GM21723 (cell line): ENCODE measurements at regions not wholly inside any gene's neighbourhood (a gene's known extent, or its start where the extent isn't known, plus 50 kb on each side); places are given as distances from the start of the nearest gene placed in this dataset.

Source experiments
- ATAC-seq: cut with Tn5 transposase; IDR thresholded peaks from one replicate; pipeline ENCODE4 v1.9.1; 2021; ENCODE audit warnings: mild to moderate bottlenecking, moderate library complexity; ENCODE audit not compliant: unreplicated experiment

DNA sequence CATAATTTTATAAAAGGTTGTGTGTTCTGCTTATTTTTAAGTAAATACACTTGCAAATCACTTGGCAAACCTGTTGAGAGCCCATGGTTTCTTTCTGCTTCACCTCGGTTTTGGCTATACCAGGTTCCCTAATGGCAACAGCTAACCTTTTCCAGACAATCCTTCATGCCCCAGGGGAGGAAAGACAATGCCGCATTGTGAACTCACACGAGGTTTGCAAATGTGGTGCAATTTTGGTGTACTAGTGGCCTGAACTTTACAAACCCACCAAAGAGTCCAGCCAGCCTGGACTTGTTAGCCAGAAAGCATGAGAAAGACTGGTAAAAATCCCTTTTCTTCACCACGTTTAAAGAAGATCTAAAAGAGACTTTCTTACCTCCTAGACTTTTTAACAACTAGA, 84.8 kb upstream of the SOX4 start:
- ATAC-seq, result no peak

DNA sequence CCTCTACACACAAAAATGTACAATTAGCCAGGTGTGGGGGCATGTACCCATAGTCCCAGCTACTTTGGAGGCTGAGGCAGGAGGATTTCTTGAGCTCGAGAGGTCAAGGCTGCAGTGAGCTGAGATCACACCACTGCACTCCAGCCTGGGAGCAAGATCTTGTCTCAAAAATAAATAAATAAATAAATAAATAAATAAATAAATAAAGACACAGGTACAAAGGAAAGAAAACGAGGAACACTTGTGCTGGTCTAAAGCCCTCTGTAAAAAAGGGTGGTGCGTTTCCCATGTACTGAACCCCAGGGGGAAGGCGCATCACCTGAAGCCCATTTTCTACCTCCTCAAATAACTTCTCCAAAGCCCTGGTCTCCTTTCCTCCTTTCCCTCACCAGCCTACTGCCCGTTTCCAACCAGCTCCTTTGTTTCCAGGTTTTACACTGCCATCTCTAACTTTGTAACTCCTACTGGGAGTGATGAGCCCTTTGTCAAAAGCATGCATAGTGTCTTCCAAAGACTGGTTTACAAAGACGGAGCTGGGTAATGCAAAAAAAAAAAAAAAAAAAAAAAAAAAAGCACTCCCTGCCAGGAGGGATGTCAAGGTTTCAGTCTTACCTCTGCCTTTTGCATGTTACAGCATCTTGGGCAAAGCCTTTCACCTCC, 81.5 kb upstream of the SOX4 start:
- ATAC-seq, result no peak

DNA sequence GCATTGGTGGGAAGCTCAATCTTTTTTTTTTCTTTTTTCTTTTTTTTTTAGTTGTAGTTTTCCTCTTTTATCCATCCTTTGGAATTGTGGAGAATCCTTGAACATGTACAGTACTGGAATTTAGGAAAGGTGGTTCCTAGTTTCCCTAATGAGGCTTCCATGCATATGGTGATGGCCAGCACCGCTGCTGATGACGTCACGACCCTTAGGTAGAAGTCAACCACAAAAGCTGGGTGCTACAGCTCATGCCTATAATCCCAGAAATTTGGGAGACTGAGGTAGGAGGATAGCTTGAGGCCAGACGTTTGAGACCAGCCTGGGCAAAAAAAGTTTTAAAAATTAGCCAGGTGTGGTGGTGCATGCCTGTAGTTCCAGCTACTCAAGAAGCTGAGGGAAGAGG, 79.3 kb upstream of the SOX4 start:
- ATAC-seq, result no peak

DNA sequence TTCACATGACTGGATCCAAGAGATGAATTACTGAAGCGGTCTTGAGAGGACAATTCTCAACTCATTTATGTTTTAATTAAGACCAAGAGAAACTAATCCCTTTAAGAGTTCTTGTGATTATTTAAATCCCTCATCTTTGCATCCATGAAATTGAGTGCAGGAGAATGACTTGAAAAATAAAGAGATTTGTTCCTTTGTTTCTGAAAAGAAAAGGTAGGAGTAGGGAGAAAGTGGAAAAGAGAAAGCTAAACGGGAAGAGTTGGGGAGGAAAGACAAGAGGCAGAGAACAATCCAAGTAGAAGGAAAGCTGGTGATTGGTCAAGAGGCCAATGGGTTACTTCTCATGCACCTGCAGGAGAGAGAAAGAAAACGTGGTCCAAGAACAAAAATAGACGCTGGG, 75.2 kb upstream of the SOX4 start:
- no peak for ATAC-seq

DNA sequence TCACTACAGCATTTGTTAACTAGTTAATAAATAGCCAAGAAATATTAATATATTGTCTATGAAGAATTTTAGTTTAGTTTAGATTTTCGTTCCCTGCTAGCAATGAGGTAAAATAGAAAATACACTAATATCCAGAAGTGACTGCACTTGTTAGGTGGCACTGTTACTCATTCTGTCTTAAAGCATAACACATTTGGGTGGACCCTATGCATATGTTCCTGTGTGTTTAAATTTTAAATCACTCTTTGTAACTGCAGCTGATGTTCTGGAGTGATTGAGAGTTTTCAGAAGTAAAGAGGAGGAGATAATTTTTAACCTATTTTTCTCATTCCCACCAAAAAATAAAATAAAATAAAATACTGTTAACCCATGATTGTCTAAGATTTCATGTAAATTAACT, 73.9 kb upstream of the SOX4 start:
- no peak for ATAC-seq

DNA sequence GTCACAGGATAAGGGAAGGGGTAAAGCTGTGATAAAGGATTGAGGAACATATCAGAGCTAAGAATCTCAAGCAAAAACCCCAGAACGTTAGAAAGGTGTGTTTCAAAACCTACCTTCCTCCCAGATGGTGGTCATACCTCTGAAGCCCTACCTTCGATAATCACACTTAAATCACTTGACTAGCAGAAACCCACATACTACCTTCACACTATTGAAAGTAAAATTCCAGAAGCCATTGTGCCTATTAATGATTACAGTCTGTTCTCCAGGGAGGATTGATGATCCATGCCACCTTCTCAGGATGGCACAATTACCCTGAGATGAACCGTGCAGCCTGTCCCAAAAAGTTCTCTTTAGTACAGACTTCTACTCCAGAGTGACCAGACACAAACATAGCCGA, 72.3 kb upstream of the SOX4 start:
- ATAC-seq, result no peak

DNA sequence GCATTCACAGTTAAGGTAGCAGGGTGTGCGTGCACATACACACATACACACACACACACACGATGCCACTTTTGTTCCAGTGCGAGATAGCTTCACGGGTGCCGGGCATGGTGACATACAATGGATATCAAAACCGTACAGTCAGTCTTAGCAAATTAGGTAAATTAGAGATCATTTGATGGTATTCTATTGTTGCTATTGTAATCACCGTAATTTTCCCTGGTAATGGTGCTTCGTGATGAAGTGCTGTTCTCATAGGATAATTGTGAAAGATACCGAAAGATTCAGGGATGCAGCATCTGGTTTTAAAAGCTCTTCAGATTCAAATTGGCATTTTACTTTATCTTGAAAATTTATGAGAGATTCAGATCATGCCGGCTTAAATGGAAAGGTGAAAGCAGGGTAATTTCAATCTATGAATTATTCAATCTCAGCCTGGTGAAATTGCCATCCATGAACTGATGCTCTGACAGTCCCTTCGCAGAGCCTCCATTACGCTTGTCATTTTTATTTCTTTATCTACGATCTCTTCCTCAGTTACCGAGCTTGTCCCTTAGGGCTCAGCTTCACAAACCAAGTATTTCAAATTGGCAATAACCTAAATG, 71.3 kb upstream of the SOX4 start:
- no peak for ATAC-seq

DNA sequence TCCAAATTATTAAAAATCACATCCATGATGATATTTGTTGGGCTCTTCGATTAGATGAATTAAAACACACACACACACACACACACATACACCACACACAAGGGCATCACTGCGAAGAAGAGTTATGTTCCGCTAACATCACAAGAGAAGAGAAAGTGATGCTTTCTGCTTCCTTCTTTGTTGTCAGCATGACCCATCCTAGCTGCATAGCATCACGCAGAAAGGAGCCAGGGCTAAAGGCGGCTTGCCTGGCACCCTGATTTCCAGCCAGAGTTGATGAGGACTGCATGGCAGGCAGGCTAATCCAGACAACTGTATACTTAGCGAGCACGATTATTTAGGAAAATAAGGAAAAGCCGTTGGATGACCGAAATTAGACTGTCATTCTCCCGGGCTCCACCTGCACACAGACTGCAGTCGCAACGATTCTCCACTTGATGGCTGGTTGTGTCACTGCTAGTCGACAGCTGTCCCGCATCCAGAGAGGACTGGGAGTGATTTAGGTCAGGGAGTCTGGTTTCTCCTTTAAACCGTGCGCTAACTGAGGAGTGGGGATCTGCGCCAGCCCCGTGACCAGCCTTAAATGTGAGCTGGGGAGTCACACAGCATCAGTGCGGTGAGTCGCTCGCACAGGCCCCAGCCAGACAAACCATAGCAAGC, 70.6 kb upstream of the SOX4 start:
- no peak for ATAC-seq

DNA sequence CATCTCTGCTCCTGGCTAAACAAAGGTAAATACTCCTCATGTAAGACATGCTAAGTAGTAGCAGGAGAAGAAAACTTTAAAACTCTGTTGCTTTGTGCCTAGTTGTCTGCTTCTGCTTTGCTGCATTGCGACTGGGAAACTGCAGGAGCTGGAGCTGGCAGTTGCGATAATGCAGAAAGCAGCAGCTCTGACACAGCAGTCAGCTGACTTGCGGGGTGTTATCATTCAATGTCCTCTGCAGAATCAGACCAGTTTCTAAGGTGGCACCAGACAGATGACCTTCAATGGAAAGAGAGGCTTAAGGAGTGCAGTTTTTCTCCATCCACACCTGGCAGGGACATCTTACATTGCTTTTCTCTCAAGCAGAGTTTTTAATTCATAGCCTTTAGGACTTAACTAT, 69.9 kb upstream of the SOX4 start:
- no peak for ATAC-seq

DNA sequence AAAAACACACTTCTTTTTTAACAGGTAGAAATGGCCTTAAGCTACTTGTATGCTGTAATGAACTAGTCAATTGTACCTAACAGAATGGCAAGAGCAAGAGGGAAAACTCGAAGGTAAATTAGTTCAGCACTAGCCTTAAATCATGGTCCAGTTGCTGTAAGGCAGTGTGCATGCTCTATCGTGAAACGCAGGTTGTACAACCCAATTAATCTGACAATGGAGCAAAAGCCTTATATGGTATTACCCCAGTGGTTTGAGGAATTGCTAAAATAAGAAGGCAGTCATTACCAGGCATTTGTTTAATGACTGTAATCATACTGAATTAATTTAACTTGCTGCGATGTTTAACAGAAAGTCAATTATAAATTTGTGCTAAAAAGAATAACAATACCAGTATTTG, 69.3 kb upstream of the SOX4 start:
- no peak for ATAC-seq

DNA sequence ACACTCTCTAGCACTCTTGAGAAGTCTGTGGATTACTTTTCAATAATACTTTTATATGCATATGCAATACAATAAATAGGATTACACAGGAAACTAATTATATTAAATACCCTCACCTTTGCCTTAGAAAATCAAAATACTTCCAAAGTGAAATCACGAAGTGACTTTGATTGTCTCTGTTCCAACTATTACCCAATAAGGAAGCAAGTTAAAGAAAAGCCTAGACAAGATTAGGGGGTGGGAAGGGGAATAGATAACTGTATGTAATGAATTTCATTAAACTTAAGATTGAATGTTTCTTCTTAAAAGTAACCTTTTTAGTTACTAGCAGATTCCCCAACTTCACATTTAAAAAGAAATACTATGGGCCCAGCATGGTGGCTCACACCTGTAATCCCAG, 66.6 kb upstream of the SOX4 start:
- no peak for ATAC-seq

DNA sequence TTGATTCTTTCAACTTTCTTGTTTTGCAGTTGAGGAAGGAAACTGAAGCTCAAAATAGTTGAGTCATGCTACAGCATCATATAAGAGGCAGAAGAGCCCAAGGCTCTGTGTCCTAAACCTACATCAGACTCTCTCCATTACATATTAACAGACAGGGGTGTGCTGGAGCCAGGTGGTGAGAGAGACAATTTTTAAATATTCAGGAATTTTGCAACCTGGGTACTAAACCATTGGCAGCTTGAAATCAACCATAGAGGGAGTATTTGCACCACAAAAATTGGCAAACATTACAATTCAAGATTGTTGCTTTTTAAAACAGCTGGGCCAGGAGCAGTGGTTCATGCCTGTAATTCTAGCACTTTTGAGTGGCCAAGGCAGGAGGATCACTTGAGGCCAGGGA, 65.8 kb upstream of the SOX4 start:
- no peak for ATAC-seq

DNA sequence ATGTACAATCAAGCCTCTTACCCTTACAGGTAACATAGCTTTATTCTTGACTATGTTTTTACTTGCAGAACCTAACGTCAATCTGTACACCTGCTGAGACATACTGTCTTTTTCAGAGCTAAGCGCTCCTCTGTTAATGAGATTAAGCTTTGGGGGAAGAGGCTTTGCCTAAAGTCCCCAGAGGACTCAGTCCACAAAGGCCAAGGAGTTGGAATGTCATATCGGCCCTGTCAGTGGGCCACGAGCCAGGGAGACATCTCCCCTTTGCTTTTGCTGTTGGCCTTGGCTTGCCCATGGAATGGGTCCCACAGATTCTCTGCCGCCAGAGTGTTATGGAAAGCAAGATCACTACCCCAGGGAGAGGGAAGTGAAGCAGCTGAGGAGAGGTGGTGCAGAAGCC, 64.1 kb upstream of the SOX4 start:
- no peak for ATAC-seq

DNA sequence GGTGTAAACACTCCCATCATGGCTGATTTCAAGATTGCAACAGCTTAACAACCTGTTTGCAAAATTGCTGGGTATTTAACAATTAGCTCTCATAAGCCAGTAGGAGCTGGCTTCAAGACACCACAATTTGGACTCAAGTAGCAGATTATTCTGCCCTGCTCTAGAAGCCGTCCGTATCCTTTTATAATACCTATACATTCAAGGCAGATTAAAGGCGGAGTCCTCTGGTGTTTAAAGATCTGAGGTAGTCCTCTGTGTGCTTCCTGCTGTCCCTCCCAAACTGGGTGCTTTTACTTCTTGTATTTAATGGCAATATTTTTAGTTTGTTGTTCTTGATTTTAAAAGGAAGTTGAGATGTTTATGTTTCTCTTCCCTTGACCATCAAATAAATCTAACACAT, 62.2 kb upstream of the SOX4 start:
- no peak for ATAC-seq

DNA sequence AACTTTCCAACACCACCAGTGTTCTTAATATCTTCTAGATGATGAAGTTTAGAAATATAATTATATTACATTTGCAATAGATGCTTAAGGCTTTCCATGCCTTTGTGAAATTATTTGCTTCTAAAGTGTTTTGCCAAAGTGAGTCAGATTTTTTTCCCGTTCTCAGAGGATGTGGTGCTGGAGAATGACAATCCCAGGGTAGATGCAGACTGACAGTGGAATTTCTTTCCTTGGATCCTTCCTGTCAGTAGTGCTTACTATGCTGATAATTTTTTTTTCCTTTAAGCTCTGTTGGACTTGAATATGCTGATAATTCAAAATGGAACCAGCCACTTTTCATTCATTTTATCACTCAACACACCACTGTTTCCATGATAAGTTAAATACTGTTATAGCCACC, 59.9 kb upstream of the SOX4 start:
- no peak for ATAC-seq

DNA sequence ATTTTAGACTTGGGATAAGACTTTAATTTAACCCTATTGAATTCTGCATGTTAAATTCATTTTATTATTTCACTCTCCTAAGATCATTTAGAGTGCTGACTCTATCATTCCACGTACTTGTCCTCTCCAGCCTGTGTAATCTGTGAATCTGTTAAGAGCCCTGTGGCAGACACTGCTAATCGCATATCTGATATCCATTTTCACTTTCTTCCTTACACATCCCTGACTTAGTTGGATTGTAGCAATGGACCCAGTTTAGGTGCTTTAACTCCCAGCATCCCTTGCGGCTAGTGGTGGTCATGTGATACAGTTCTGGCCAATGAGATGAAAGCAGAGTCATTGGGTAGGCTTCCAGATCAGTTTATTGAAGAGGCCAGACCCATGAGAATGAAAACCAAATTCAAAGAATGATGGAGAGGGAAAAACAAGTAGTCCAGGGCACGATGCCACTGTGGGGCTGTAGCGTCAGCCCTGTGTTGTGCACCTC, 57.2 kb upstream of the SOX4 start:
- ATAC-seq, result no peak

DNA sequence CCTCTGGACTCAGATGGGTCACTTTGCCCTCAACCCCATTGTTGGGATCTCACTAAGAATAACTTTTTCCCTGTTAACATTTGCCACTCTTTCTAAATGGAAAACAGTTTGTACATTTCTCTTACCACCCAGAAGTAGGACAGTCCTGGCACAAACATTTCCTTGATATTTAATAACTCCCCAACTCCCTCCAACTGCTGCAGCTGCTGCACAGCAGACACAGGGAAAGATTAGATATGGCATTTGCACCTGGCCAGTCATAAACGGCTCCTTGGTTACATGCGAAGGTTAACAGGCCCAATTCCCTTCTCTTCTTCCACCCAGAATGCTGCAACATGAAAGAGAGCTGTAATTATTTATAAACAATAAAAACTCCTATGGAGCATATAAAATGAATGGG, 55.9 kb upstream of the SOX4 start:
- no peak for ATAC-seq

DNA sequence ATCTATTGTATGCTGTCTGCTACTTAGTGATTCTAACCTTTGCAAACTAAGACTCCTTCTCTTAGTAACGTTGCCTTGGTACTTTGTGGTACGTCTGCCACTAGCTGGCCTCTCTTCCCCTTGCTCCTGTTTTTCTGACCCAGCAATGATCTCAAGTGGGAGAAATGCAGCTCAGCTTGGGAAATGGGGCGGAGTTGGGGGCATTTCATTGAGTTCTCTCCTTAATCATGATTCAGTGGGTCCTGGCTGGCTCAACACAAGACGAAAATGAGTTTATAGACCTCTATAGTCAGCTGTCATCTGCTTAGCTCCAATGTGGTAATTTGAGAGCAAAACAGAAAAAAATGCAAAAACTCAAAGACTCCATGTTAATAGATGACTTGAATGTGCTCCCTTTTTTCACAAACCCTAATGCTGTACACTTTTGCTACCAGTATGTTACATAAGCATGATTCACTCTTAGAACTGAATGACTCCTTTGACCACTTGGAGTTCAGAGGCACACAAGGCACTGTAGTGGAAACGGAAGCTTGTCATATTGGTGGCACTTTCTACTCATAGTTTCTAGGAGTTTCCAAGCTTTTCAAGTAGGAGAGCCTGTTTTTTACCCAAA, 55.3 kb upstream of the SOX4 start:
- ATAC-seq, result no peak

DNA sequence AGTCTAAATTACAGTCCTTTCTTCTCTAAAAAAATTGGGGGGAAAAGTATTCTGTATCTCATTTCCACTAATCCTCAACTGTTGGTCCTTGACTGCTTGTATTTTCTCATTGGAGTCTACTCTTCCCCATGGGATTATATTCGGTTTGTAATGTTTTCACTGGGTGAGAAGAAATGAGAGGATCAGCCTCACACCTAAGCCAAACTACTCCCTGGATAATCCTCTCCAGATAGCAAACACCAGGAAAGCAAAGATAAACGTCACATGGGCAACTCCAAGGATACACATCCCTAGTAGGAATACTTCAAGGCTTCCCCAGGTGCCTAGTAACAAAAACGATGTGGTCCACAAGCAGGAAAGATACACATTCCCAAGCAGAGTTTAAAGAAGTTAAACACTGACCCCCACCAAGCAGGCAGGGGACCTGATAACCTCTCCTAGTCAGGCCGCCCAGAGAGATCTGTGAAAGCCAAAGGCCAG, 53.9 kb upstream of the SOX4 start:
- ATAC-seq, result no peak
